ENCODE measurements at regions not wholly inside any gene's neighbourhood (a gene's known extent, or its start where the extent isn't known, plus 50 kb on each side); places are given as distances from the start of the nearest gene placed in this dataset.

DNA sequence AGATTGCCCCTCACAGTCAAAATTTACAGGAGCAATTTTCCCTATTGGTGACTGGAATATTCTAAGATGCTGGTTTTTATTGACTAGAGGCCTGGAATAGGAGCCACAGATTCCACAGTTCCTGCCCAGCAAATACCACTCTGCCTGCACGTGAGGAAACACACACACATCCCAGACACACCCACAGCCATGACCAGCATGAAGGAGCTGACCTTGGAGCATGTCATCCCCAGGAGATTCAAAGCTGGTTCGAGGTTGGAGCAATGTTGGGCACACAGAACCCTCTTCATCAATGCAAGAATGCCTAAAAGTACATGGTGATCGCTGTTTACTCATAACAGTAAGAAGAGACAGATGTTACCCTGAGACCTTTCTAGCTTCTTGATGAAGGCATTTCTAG, 244.6 kb upstream of the FOXQ1 start:
- TF ChIP-seq CTCF (IDR thresholded peaks at IDR 0.05) (no peak), POLR2A (IDR thresholded peaks at IDR 0.05) (no peak)

All from testis (tissue), 2 donors.